Gastrocnemius medialis (tissue), 4 donors: ENCODE measurements at regions not wholly inside any gene's neighbourhood (a gene's known extent, or its start where the extent isn't known, plus 50 kb on each side); places are given as distances from the start of the nearest gene placed in this dataset.
A peak's percentile ranks its signal among the peaks of the same experiment; 100 is the strongest.

Experiments used
- ATAC-seq, 2 donors: fragments of 150-250 bp; one replicate each; pipeline ENCODE4 v1.9.1; 2016
- DNase-seq, 2 donors: peaks; one replicate each; pipeline ENCODE4 v3.0.0-alpha.2; 2019
- H3K27ac ChIP-seq, 4 donors: fragments of 200-600 bp; sonication (generic); 1 replicate in 1 of 4; 2 replicates in 3 of 4; pipeline ENCODE4 v1.5.1; 2016 to 2018; ENCODE audit warnings: mild to moderate bottlenecking in 2 of 4, moderate library complexity in 1 of 4
- H3K27me3 ChIP-seq, 3 donors: fragments of 200-600 bp; sonication (generic) in 2 of 3; 1 replicate in 1 of 3; 2 replicates in 2 of 3; pipeline versions ENCODE4 v1.5.1 to v1.6.0; 2016 to 2019; ENCODE audit warnings: mild to moderate bottlenecking in 1 of 3, moderate library complexity in 1 of 3
- H3K36me3 ChIP-seq, 2 donors: fragments of 200-600 bp; sonication (generic) in 1 of 2; one replicate each; pipeline ENCODE4 v1.5.1; 2017 to 2018
- H3K4me1 ChIP-seq, 2 donors: fragments of 200-600 bp; sonication (generic) in 1 of 2; one replicate each; pipeline ENCODE4 v1.5.1; 2016 to 2017; ENCODE audit warnings: mild to moderate bottlenecking in 2 of 2
- H3K4me3 ChIP-seq, 4 donors: fragments of 200-600 bp; sonication (generic) in 3 of 4; 1 replicate in 1 of 4; 2 replicates in 3 of 4; pipeline ENCODE4 v1.5.1; 2016 to 2019; ENCODE audit warnings: mild to moderate bottlenecking in 2 of 4
- H3K9me3 ChIP-seq, 3 donors: fragments of 200-600 bp; sonication (generic) in 2 of 3; 1 replicate in 1 of 3; 2 replicates in 2 of 3; pipeline ENCODE4 v1.5.1; 2016 to 2019
- POLR2A ChIP-seq, 2 donors: fragments of 450-650 bp; IDR thresholded peaks; one replicate each; pipeline ENCODE4 v1.6.1; 2017; ENCODE audit warnings: antibody characterized with exemption in 2 of 2, mild to moderate bottlenecking in 2 of 2, moderate library complexity in 2 of 2
- in situ Hi-C, 4 donors: fragments of 200-750 bp; cut with MboI; loops; one replicate each; pipeline versions ENCODE4 v1.15.0 to v1.8.0; 2017; ENCODE audit warnings: low sequenced_read_pairs in 4 of 4
- intact Hi-C: fragments of 100-400 bp; cut with DNase I; formaldehyde crosslinking; loops from one replicate; pipeline ENCODE4 v1.15.1; 2023; ENCODE audit warnings: low total_unique reads
- TF ChIP-seq, protein P1 (sequence below), 5 experiments: fragments of 450-650 bp in 3 of 5; fragments of 200-600 bp in 2 of 5; sonication (generic) in 2 of 5; IDR thresholded peaks in 4 of 5; conservative IDR thresholded peaks in 1 of 5; 1 replicate in 4 of 5; 2 replicates in 1 of 5; pipeline ENCODE4 v1.5.1; 2016 to 2019; ENCODE audit warnings: antibody characterized with exemption in 5 of 5, mild to moderate bottlenecking in 3 of 5, moderate library complexity in 3 of 5

- no peak overlapping the region for H3K4me3 ChIP-seq
- peaks cover 28 to 38% of the 10 kb centered on the region in 2 donors for H3K4me1 ChIP-seq
- in situ Hi-C loops, result no loop called here
- H3K27ac ChIP-seq, result peak overlapping the region; percentile 71 to 77 (median 76)
- ATAC-seq (no peak), DNase-seq (no peak)
- H3K9me3 ChIP-seq, result no peaks in the 10 kb centered on the region
- intact Hi-C loops, result loop anchor here (5.0 kb wide), 2 partner anchors 38 to 202 kb away; partner anchors contain the start of gene NEDD9
- no peaks in the 10 kb centered on the region for H3K27me3 ChIP-seq
- no peak for TF ChIP-seq POLR2A (IDR thresholded peaks at IDR 0.05)
- TF ChIP-seq, protein P1, sequence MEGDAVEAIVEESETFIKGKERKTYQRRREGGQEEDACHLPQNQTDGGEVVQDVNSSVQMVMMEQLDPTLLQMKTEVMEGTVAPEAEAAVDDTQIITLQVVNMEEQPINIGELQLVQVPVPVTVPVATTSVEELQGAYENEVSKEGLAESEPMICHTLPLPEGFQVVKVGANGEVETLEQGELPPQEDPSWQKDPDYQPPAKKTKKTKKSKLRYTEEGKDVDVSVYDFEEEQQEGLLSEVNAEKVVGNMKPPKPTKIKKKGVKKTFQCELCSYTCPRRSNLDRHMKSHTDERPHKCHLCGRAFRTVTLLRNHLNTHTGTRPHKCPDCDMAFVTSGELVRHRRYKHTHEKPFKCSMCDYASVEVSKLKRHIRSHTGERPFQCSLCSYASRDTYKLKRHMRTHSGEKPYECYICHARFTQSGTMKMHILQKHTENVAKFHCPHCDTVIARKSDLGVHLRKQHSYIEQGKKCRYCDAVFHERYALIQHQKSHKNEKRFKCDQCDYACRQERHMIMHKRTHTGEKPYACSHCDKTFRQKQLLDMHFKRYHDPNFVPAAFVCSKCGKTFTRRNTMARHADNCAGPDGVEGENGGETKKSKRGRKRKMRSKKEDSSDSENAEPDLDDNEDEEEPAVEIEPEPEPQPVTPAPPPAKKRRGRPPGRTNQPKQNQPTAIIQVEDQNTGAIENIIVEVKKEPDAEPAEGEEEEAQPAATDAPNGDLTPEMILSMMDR (IDR thresholded peaks at IDR 0.05 in 4 of 5, conservative IDR thresholded peaks at IDR 0.05 in 1 of 5), result no peak
- H3K36me3 ChIP-seq, result no peaks in the 10 kb centered on the region
These were observed 103.7 kb upstream of the TMEM170B start for GRCh38 chr6:11433860-11434259.

- no peaks in the 10 kb centered on the region for H3K36me3 ChIP-seq
- in situ Hi-C loops (no loop called here), intact Hi-C loops (loop anchor here (5.0 kb wide), 2 partner anchors 39 to 201 kb away; partner anchors contain the start of gene NEDD9)
- peaks cover 35 to 42% of the 10 kb centered on the region in 2 donors for H3K4me1 ChIP-seq
- no peak for DNase-seq
- peak overlapping the region; percentile 71 to 77 (median 76) for H3K27ac ChIP-seq
- TF ChIP-seq, protein P1 (IDR thresholded peaks at IDR 0.05 in 4 of 5, conservative IDR thresholded peaks at IDR 0.05 in 1 of 5), result no peak
- TF ChIP-seq POLR2A (IDR thresholded peaks at IDR 0.05), result no peak
- peak; percentile 26 to 41 for ATAC-seq
- no peak overlapping the region for H3K4me3 ChIP-seq
- no peaks in the 10 kb centered on the region for H3K27me3 ChIP-seq
- H3K9me3 ChIP-seq, result no peaks in the 10 kb centered on the region
These were observed 104.7 kb upstream of the TMEM170B start for GRCh38 chr6:11432713-11433450.

- DNase-seq (no peak), ATAC-seq (no peak)
- Histone ChIP-seq H3K27ac (peak overlapping the region; percentile 71 to 77 (median 76)), H3K27me3 (no peaks in the 10 kb centered on the region), H3K36me3 (no peaks in the 10 kb centered on the region), H3K4me3 (no peak overlapping the region), H3K4me1 (peaks cover 40 to 49% of the 10 kb centered on the region in 2 donors), H3K9me3 (no peaks in the 10 kb centered on the region)
- no peak for TF ChIP-seq POLR2A (IDR thresholded peaks at IDR 0.05)
- TF ChIP-seq, protein P1 (IDR thresholded peaks at IDR 0.05 in 4 of 5, conservative IDR thresholded peaks at IDR 0.05 in 1 of 5), result no peak
- intact Hi-C loops, result loop anchor here (5.0 kb wide), 2 partner anchors 40 to 200 kb away; partner anchors contain the start of gene NEDD9
- in situ Hi-C loops, result no loop called here
These were observed 105.5 kb upstream of the TMEM170B start for GRCh38 chr6:11432091-11432490.

- Histone ChIP-seq H3K27ac (peak overlapping the region; percentile 71 to 77 (median 76)), H3K4me1 (peaks cover 44 to 53% of the 10 kb centered on the region in 2 donors), H3K36me3 (no peaks in the 10 kb centered on the region), H3K27me3 (no peaks in the 10 kb centered on the region), H3K4me3 (no peak overlapping the region), H3K9me3 (no peaks in the 10 kb centered on the region)
- peak in 1 of 2 donors; percentile 29 for ATAC-seq
- TF ChIP-seq, protein P1 (IDR thresholded peaks at IDR 0.05 in 4 of 5, conservative IDR thresholded peaks at IDR 0.05 in 1 of 5), result no peak
- TF ChIP-seq POLR2A (IDR thresholded peaks at IDR 0.05), result no peak
- intact Hi-C loops, result loop anchor here (5.0 kb wide), 2 partner anchors 41 to 199 kb away; partner anchors contain the start of gene NEDD9
- in situ Hi-C loops, result no loop called here
- peak in 1 of 2 donors; percentile 52 for DNase-seq
These were observed 106.1 kb upstream of the TMEM170B start for GRCh38 chr6:11431455-11431937.
